Stimulated activated memory B cell treated with anti-CD40 and anti-IgM and Interleukin-4, amounts not matched to agents 10 μg/mL and 1 μg/mL and 100 μg/mL, for 72 hours (primary cell): ENCODE measurements at regions not wholly inside any gene's neighbourhood (a gene's known extent, or its start where the extent isn't known, plus 50 kb on each side); places are given as distances from the start of the nearest gene placed in this dataset.

ENCODE experiments used
- ATAC-seq: fragments of 150-1000 bp; cut with Tn5 transposase; 2 replicates; pipeline ENCODE4 v1.10.0; 2021
- H3K27ac Mint-ChIP-seq: one replicate; pipeline ENCODE4 v1.8.0; 2022; ENCODE audit warnings: mild to moderate bottlenecking, mixed read lengths
- H3K27me3 Mint-ChIP-seq: one replicate; pipeline ENCODE4 v1.8.0; 2022; ENCODE audit warnings: mixed read lengths
- H3K36me3 Mint-ChIP-seq: one replicate; pipeline ENCODE4 v1.8.0; 2022; ENCODE audit warnings: mixed read lengths
- H3K4me1 Mint-ChIP-seq: one replicate; pipeline ENCODE4 v1.8.0; 2022; ENCODE audit warnings: mixed read lengths
- H3K4me3 Mint-ChIP-seq: one replicate; pipeline ENCODE4 v1.8.0; 2022; ENCODE audit warnings: mild to moderate bottlenecking, moderate library complexity, mixed read lengths
- H3K9me3 Mint-ChIP-seq: one replicate; pipeline ENCODE4 v1.8.0; 2022; ENCODE audit warnings: mixed read lengths

- H3K9me3 Mint-ChIP-seq: no peaks in the 10 kb centered on the region
- H3K4me3 Mint-ChIP-seq: no peak overlapping the region
- no peaks in the 10 kb centered on the region for H3K4me1 Mint-ChIP-seq
- no peak for ATAC-seq
- H3K36me3 Mint-ChIP-seq: no peaks in the 10 kb centered on the region
- H3K27ac Mint-ChIP-seq: no peak overlapping the region
- H3K27me3 Mint-ChIP-seq: peaks cover 8% of the 10 kb centered on the region
Measured at GRCh38 chr7:131895541-131896164, 339.2 kb upstream of the PODXL start.

GRCh38 chr7:131893631-131894340, 337.4 kb upstream of the PODXL start:
- H3K36me3 Mint-ChIP-seq: no peaks in the 10 kb centered on the region
- no peak overlapping the region for H3K4me3 Mint-ChIP-seq
- no peak overlapping the region for H3K27ac Mint-ChIP-seq
- H3K9me3 Mint-ChIP-seq: no peaks in the 10 kb centered on the region
- H3K4me1 Mint-ChIP-seq: no peaks in the 10 kb centered on the region
- peaks cover 8% of the 10 kb centered on the region for H3K27me3 Mint-ChIP-seq
- no peak for ATAC-seq

DNA sequence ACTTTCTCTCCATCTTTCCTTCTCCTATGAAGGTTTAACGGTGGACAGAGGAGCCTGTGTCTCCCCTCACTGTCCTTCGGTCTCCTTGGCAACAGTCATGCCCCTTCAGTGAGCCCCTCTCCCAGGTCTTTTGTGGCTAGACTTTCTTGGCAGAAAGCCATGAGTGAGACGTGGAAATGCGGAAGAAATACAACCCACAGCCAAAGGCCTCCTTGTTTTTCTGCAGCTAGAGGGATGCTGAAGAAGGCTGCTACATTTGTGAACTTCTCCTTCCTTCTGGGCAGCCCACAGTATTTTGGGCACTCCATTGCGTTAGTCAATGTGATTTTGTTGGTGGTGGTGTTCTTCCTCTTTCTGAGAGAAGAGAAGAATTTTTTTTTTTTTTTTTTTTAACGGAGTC, 333.7 kb upstream of the PODXL start:
- Mint-ChIP-seq H3K9me3 (peaks cover 10% of the 10 kb centered on the region), H3K4me3 (no peak overlapping the region), H3K27me3 (no peaks in the 10 kb centered on the region), H3K36me3 (no peaks in the 10 kb centered on the region), H3K4me1 (no peaks in the 10 kb centered on the region), H3K27ac (no peak overlapping the region)
- ATAC-seq: no peak

GRCh38 chr7:131889572-131890150, 333.2 kb upstream of the PODXL start:
- Mint-ChIP-seq H3K27me3 (no peaks in the 10 kb centered on the region), H3K9me3 (peaks cover 13% of the 10 kb centered on the region), H3K36me3 (no peaks in the 10 kb centered on the region), H3K27ac (no peak overlapping the region), H3K4me3 (no peak overlapping the region), H3K4me1 (no peaks in the 10 kb centered on the region)
- ATAC-seq: no peak

GRCh38 chr7:131883769-131884168, 327.3 kb upstream of the PODXL start:
- ATAC-seq: no peak

GRCh38 chr7:131883196-131883595, 326.8 kb upstream of the PODXL start:
- no peaks in the 10 kb centered on the region for H3K4me1 Mint-ChIP-seq
- H3K27me3 Mint-ChIP-seq: peaks cover 9% of the 10 kb centered on the region
- peaks cover 16% of the 10 kb centered on the region for H3K9me3 Mint-ChIP-seq
- no peak for ATAC-seq
- no peaks in the 10 kb centered on the region for H3K36me3 Mint-ChIP-seq
- no peak overlapping the region for H3K27ac Mint-ChIP-seq
- no peak overlapping the region for H3K4me3 Mint-ChIP-seq

More at GRCh38 chr7:131883769-131884168, 327.3 kb upstream of the PODXL start:
- Mint-ChIP-seq H3K9me3 (peaks cover 16% of the 10 kb centered on the region), H3K27me3 (peaks cover 9% of the 10 kb centered on the region), H3K27ac (no peak overlapping the region), H3K4me3 (no peak overlapping the region), H3K4me1 (no peaks in the 10 kb centered on the region), H3K36me3 (no peaks in the 10 kb centered on the region)

DNA sequence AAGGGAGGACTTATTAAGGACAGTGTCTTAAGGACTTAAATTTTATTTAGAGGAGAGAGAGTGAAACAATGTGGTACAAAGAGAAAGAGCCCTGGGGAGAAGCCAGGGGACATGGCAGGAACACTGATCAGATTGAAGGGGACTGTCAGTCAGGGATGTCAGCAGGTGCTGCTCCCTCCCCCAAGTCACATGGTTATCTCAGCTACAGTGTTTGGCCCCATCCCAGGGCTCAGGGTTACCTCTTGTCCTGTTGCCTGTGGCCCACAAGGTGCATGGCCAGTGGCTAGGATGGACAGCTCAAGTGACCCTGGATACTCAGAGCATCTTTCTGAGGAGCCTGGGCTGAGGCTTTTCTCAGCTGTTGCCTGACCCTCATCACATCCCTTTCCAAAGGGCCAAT, 325.9 kb upstream of the PODXL start:
- H3K4me1 Mint-ChIP-seq: no peaks in the 10 kb centered on the region
- H3K4me3 Mint-ChIP-seq: no peak overlapping the region
- H3K27me3 Mint-ChIP-seq: peaks cover 9% of the 10 kb centered on the region
- no peaks in the 10 kb centered on the region for H3K36me3 Mint-ChIP-seq
- H3K27ac Mint-ChIP-seq: no peak overlapping the region
- peaks cover 15% of the 10 kb centered on the region for H3K9me3 Mint-ChIP-seq
- peak; percentile 24 for ATAC-seq

DNA sequence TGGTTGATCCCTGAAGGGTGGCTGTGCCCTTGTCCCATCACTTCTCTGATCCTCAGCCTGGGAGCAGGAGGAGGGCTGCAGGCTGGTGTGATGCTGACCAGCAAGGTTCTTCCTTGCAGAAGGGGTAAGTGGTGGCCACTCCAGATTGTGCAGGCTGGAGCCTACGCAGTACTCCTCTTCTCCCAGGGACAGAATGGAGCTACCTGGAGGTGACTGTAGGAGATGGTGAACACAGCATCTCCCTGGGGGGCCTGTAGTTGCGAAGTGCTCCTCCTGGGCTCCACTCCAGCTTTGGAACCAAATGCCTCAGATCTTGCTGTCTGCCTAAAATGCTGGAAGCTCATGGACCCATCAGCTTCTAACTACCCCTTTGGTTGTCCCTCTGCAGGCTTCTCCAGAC, 323.6 kb upstream of the PODXL start:
- no peak for ATAC-seq
- no peak overlapping the region for H3K27ac Mint-ChIP-seq
- H3K9me3 Mint-ChIP-seq: peaks cover 4% of the 10 kb centered on the region
- H3K36me3 Mint-ChIP-seq: no peaks in the 10 kb centered on the region
- H3K4me1 Mint-ChIP-seq: no peaks in the 10 kb centered on the region
- H3K4me3 Mint-ChIP-seq: no peak overlapping the region
- H3K27me3 Mint-ChIP-seq: peaks cover 9% of the 10 kb centered on the region

GRCh38 chr7:131879424-131879823, 323.0 kb upstream of the PODXL start:
- no peak for ATAC-seq
- H3K27ac Mint-ChIP-seq: no peak overlapping the region
- H3K36me3 Mint-ChIP-seq: no peaks in the 10 kb centered on the region
- no peak overlapping the region for H3K4me3 Mint-ChIP-seq
- H3K4me1 Mint-ChIP-seq: no peaks in the 10 kb centered on the region
- peaks cover 9% of the 10 kb centered on the region for H3K27me3 Mint-ChIP-seq
- H3K9me3 Mint-ChIP-seq: peaks cover 3% of the 10 kb centered on the region

GRCh38 chr7:131878777-131879176, 322.3 kb upstream of the PODXL start:
- Mint-ChIP-seq H3K9me3 (no peaks in the 10 kb centered on the region), H3K27ac (no peak overlapping the region), H3K27me3 (peaks cover 9% of the 10 kb centered on the region)

GRCh38 chr7:131873581-131873980, 317.2 kb upstream of the PODXL start:
- Mint-ChIP-seq H3K27ac (no peak overlapping the region), H3K9me3 (peaks cover 2% of the 10 kb centered on the region), H3K4me3 (no peak overlapping the region), H3K4me1 (no peaks in the 10 kb centered on the region), H3K27me3 (peaks cover 21% of the 10 kb centered on the region), H3K36me3 (no peaks in the 10 kb centered on the region)
- ATAC-seq: no peak

More at GRCh38 chr7:131878777-131879176, 322.3 kb upstream of the PODXL start:
- Mint-ChIP-seq H3K4me3 (no peak overlapping the region), H3K4me1 (no peaks in the 10 kb centered on the region), H3K36me3 (no peaks in the 10 kb centered on the region)
- ATAC-seq: no peak

- H3K9me3 Mint-ChIP-seq: peaks cover 2% of the 10 kb centered on the region
- H3K27me3 Mint-ChIP-seq: peaks cover 21% of the 10 kb centered on the region
- no peak overlapping the region for H3K4me3 Mint-ChIP-seq
- H3K36me3 Mint-ChIP-seq: no peaks in the 10 kb centered on the region
- no peaks in the 10 kb centered on the region for H3K4me1 Mint-ChIP-seq
- ATAC-seq: no peak
- H3K27ac Mint-ChIP-seq: no peak overlapping the region
Measured at GRCh38 chr7:131869986-131870385, 313.6 kb upstream of the PODXL start.

- H3K4me1 Mint-ChIP-seq: no peaks in the 10 kb centered on the region
- no peak for ATAC-seq
- no peak overlapping the region for H3K4me3 Mint-ChIP-seq
- H3K9me3 Mint-ChIP-seq: peaks cover 2% of the 10 kb centered on the region
- peaks cover 26% of the 10 kb centered on the region for H3K27me3 Mint-ChIP-seq
- no peaks in the 10 kb centered on the region for H3K36me3 Mint-ChIP-seq
- no peak overlapping the region for H3K27ac Mint-ChIP-seq
Measured at GRCh38 chr7:131869169-131869844, 312.9 kb upstream of the PODXL start.

- H3K27ac Mint-ChIP-seq: no peak overlapping the region
- peaks cover 30% of the 10 kb centered on the region for H3K27me3 Mint-ChIP-seq
- H3K4me3 Mint-ChIP-seq: no peak overlapping the region
- peaks cover 2% of the 10 kb centered on the region for H3K9me3 Mint-ChIP-seq
- no peaks in the 10 kb centered on the region for H3K36me3 Mint-ChIP-seq
- no peak for ATAC-seq
- no peaks in the 10 kb centered on the region for H3K4me1 Mint-ChIP-seq
Measured at GRCh38 chr7:131867461-131867860, 311.0 kb upstream of the PODXL start.

GRCh38 chr7:131865911-131866310, 309.5 kb upstream of the PODXL start:
- H3K27ac Mint-ChIP-seq: no peak overlapping the region
- no peaks in the 10 kb centered on the region for H3K4me1 Mint-ChIP-seq
- H3K36me3 Mint-ChIP-seq: no peaks in the 10 kb centered on the region
- no peaks in the 10 kb centered on the region for H3K9me3 Mint-ChIP-seq
- H3K27me3 Mint-ChIP-seq: peaks cover 24% of the 10 kb centered on the region
- ATAC-seq: no peak
- H3K4me3 Mint-ChIP-seq: no peak overlapping the region
